ENCODE measurements at regions not wholly inside any gene's neighbourhood (a gene's known extent, or its start where the extent isn't known, plus 50 kb on each side); places are given as distances from the start of the nearest gene placed in this dataset.

DNA sequence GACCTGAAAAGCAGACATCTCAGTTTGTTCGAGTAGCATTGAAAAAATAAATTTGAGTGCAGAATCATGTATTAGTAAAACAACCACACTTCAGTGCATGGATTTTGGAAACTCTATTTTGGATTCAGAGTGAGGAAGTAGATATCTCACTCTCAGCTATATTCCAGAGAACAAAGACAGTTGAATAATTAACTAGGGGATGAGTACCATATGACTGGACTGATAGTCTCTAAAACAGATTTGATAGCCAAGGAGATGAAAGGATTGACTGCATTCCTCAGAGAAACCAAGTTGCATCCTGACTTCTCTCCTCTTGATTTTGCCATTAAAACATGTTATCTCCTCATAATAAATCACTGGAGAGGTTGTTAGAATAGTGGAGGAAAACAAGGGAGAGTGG is 268.4 kb upstream of the SP4 start:
- SMC1A ChIA-PET (ENCODE audit: uncharacterized antibody, unreplicated experiment): no interaction called here
- intact Hi-C loops (cut with micrococcal nuclease; ENCODE audit: unreplicated experiment): no loop called here
- H3K4me2 ChIP-seq (ENCODE audit: control insufficient read depth, insufficient read depth): no peak overlapping the region
- no peak overlapping the region for H2AFZ ChIP-seq (ENCODE audit: control insufficient read depth, low read depth, low read length)
- no peaks in the 10 kb centered on the region for H3K4me1 ChIP-seq (ENCODE audit: control insufficient read depth, insufficient read depth, low read length)
- no peak overlapping the region for H3K27ac ChIP-seq (ENCODE audit: control insufficient read depth, insufficient read depth)
- no peaks in the 10 kb centered on the region for H3K27me3 ChIP-seq (replicated peaks in 1 of 2; ENCODE audit: control insufficient read depth in 2 of 2, insufficient read depth in 2 of 2, low read length in 1 of 2)
- H3K36me3 ChIP-seq (ENCODE audit: control insufficient read depth in 2 of 2, insufficient read depth in 2 of 2, low read length in 1 of 2): no peaks in the 10 kb centered on the region
- ATAC-seq (no peak), FAIRE-seq (no peak), DNase-seq (ENCODE audit: low read depth, low spot score) (no peak)
- POLR2A ChIA-PET: no interaction called here
- H3K79me2 ChIP-seq (ENCODE audit: control insufficient read depth, insufficient read depth, low read length): no peaks in the 10 kb centered on the region
- no peak for TF ChIP-seq KDM1A (IDR thresholded peaks at IDR 0.05; ENCODE audit: borderline replicate concordance)
- TF ChIP-seq, protein P1, sequence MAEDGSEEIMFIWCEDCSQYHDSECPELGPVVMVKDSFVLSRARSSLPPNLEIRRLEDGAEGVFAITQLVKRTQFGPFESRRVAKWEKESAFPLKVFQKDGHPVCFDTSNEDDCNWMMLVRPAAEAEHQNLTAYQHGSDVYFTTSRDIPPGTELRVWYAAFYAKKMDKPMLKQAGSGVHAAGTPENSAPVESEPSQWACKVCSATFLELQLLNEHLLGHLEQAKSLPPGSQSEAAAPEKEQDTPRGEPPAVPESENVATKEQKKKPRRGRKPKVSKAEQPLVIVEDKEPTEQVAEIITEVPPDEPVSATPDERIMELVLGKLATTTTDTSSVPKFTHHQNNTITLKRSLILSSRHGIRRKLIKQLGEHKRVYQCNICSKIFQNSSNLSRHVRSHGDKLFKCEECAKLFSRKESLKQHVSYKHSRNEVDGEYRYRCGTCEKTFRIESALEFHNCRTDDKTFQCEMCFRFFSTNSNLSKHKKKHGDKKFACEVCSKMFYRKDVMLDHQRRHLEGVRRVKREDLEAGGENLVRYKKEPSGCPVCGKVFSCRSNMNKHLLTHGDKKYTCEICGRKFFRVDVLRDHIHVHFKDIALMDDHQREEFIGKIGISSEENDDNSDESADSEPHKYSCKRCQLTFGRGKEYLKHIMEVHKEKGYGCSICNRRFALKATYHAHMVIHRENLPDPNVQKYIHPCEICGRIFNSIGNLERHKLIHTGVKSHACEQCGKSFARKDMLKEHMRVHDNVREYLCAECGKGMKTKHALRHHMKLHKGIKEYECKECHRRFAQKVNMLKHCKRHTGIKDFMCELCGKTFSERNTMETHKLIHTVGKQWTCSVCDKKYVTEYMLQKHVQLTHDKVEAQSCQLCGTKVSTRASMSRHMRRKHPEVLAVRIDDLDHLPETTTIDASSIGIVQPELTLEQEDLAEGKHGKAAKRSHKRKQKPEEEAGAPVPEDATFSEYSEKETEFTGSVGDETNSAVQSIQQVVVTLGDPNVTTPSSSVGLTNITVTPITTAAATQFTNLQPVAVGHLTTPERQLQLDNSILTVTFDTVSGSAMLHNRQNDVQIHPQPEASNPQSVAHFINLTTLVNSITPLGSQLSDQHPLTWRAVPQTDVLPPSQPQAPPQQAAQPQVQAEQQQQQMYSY (CRISPR knock-in tag; IDR thresholded peaks at IDR 0.05): no peak
- no peak for TF ChIP-seq NFXL1 (IDR thresholded peaks at IDR 0.05; ENCODE audit: borderline replicate concordance)
- TF ChIP-seq LARP7 (IDR thresholded peaks at IDR 0.05): no peak
- TF ChIP-seq SP1 (IDR thresholded peaks at IDR 0.05; ENCODE audit: low read depth, low read length): no peak
- no peak for TF ChIP-seq IKZF1 (conservative IDR thresholded peaks at IDR 0.05)
- in situ Hi-C loops (cut with MboI): no loop called here
- CTCF ChIA-PET: no interaction called here
- H4K20me1 ChIP-seq (ENCODE audit: control insufficient read depth, insufficient read depth): no peaks in the 10 kb centered on the region
- no peak overlapping the region for H3K4me3 ChIP-seq
- RAD21 ChIA-PET (ENCODE audit: unreplicated experiment): no interaction called here
- no TSS peak for BruUV-seq (replicated peaks)
- H3K9ac ChIP-seq (ENCODE audit: control insufficient read depth, insufficient read depth, low read length): no peak overlapping the region
- no peaks in the 10 kb centered on the region for H3K9me3 ChIP-seq (replicated peaks; ENCODE audit: control insufficient read depth, insufficient read depth, low read length)
- 36% methylated on average over 1 of the region's 1 CpG for WGBS (ENCODE audit: insufficient coverage, insufficient replicate concordance, low lambda C conversion rate, missing lambda C conversion rate)
